ENCODE measurements at regions not wholly inside any gene's neighbourhood (a gene's known extent, or its start where the extent isn't known, plus 50 kb on each side); places are given as distances from the start of the nearest gene placed in this dataset.
"Not testable (repeated sequence)": the region's sequence is repeated elsewhere in the genome, so short reads cannot be mapped to it uniquely, and the experiment has no call there.

DNA sequence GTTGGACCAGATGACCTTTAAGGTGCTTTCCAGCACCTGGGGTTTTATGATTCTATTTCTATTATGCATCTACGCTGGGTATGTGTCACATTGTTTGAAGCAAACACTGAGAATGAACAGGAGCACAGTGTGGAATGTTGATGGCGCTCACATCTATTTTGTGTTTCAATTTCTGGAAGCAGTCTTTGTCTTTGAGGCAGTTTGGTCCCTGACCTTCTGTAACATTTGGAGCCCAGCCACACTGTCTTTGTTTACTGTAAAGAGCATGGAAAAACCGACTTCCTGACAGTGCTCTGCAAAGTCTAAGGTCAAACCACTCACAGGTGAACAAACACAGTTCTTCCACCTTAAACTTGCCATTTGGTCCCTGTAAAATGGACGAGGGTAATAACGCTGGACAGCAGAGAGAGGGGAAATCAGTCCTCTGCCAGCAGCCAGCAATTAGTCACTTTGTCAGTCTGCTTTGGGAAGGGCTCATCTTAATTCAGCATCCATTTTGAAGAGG lies 155.5 kb downstream of the PRL start:
- DNase-seq (ENCODE audit: low read depth in 2 of 2) = no peak

DNA sequence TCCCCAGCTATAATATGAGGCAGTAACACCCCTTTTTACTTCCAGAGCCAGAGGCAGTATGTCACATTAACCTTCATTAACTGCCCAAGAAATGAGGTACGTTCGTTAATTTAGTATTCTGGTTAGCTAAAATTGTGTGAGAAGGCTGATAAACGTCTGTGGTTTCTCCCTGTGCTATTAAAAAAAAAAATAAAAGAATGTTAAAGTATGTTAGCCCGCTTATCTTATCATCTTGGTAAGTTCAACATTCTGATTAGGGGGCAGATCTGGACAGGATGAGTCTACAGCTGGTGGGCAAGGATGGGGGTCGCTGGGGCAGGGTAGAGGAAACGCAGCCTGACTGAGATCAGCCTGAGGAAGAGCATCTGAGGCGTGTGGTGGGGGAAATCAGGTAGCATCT lies 154.0 kb downstream of the PRL start:
- no peak for DNase-seq (ENCODE audit: low read depth in 2 of 2)

DNA sequence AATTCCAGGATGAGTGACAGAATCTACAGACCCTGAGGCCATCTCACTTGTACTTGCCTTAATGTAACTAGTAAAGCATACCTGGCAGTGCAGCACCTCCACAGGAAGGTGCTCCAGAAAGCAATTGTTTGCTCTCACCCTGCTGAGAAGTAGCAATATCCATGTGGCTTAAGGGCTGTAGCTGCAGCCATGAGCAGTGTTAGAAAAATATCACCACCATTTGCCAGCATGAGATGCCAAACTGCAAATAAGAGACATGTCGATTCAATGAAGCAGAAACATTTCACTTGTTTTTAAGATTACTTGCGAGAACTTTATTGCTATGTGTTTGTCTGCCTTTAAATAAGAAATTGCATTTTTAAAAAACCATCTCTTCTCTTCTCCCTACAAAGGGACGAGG lies 151.5 kb downstream of the PRL start:
- no peak for DNase-seq (ENCODE audit: low read depth in 2 of 2)

DNA sequence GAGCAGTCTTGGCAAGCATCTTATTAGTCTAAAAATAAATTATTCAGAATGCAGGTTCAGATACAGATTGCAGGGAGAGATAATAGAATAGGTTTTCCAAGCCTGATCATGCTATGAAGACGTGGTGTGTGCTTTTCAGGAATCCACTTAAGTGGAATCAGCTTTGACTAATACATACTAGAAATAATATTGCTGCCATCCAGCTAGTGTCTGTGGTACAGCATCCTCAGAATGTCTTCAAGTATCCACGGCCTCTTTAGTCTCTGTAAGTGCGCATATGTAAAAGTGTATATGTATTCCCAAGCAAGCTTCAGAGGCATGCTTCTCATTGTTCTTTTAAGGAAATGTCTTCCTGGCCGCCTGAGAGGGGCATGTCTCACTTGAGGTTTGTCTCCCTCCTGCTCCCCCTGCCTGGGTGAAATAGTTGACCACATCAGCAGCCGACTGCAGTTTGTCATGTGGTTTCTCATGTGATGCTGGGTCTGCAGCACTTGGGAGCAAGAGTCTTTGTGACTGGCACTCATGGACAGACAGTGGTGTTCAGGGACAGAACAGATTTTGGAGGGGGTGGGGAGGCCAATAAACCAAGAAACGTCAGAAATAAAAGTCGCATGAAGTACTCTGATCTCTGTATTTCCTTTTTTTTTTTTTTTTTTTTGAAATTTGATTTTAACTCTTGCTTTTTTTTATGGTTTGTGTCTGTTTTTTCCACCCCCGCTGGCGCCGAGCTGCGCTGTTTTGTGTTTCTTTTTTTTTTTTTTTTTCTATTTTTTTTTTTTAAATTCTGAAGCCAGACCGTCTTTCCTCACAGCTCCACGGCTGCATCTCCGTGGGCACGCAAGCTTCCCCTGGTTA lies 150.8 kb downstream of the PRL start:
- DNase-seq (ENCODE audit: low read depth in 2 of 2) = no peak

DNA sequence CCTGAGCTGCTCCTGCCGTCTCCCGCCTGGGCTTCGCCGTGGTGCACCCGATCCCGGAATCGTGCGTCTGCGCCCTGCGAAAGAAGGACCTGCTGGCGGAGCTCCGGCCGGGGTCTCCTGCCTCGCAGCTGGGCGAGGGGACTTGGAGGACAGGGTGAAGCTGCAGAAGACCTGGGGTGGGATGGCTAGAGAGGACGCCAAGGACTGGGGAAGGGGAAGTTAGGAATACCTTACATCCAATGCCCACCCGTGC lies 150.2 kb downstream of the PRL start:
- no peak for DNase-seq (ENCODE audit: low read depth in 2 of 2)

DNA sequence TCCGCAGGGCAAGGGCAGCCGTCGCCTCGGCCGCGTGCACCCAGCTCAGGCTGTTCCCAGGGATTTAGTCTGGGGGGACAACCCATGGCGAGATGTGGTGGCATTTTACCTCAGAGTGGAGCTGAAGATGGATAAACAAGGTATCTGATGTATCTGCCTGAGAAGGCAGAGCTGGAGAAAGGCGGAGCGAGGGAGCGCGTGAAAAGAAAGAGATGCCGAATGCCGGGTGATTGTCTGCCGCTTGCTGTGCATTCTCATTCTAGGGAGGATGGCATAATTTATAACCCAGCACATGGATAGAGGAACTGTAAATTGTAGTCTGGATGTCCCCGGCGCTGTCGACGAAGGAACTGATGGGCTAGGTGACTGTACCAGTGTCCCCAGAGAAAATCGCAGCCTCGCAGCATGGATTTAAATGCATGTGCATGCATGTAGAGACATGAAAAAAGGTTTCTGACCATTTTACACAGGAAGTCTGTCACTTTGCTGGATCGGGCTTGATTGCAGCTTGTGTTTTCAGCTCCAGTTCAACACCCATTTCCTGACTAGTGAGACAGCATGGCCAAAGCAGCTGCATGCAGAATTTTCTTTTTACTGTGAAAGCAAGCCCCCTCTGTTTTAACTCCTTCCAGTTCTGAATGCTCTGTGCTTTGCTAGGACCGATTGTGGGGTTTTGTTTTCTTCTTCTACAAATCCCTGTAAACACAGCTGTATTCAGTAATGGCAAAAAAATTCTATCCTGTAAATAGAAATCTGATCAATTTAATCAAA lies 149.7 kb downstream of the PRL start:
- DNase-seq (ENCODE audit: low read depth in 2 of 2) = no peak

DNA sequence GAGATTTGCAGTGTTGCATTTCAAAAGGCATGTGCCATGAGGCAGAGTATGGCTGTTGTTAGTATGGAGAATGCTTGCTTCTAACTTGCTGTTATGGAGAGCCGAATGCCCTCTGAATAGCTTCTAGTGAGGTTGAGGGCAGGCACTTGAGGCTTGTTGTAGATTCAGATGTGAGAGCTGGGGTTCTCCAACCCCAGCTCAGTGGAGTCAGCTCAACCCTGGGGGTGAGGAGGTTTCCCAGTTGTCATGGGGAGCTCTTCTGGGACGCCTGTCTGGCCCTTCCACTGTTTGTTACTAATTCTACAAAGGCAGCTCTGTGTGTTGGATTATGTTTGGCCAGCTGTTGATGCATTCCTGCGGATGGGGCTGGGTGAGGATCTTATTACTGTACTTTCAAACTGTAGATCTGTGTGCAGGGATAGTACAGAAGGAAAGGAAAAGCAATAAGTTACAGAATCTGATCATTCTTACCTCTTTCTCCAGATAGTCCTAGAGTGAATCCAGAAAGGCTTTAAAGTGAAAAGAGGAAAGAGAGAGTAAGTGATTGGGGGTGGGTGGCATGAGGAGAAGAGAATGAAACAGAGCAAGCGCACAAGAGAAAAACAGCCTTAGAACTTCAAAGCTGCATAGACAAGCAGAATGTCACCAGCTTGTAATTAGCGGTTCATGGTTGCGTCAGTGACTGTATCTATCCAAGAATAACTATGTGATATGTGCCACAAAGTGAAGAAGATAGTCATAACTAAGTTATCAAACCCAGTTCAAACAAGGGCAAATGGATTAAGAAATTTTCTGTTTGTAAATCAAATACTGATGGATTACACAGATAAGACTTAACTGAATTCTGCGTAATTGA lies 148.7 kb downstream of the PRL start:
- no peak for DNase-seq (ENCODE audit: low read depth in 2 of 2)

DNA sequence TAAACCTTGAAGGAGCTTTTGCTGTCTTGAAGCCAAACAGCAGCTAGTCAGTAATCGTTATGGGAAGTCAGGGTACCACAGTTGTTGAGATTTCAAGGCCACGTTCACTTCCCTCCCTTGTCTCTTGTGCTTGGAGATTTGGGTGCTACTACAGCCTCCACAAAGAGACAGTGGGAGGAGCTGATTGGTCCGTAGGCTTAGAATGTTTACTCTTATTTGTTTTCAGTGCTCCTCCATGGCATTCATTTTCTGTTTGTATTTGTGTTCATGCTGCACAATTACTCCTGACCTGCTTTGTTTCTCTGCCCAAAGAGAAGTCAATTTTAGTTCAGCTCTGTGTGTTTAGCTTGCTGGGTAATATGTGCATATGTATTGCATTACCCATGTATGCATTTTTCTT lies 147.7 kb downstream of the PRL start:
- no peak for DNase-seq (ENCODE audit: low read depth in 2 of 2)

DNA sequence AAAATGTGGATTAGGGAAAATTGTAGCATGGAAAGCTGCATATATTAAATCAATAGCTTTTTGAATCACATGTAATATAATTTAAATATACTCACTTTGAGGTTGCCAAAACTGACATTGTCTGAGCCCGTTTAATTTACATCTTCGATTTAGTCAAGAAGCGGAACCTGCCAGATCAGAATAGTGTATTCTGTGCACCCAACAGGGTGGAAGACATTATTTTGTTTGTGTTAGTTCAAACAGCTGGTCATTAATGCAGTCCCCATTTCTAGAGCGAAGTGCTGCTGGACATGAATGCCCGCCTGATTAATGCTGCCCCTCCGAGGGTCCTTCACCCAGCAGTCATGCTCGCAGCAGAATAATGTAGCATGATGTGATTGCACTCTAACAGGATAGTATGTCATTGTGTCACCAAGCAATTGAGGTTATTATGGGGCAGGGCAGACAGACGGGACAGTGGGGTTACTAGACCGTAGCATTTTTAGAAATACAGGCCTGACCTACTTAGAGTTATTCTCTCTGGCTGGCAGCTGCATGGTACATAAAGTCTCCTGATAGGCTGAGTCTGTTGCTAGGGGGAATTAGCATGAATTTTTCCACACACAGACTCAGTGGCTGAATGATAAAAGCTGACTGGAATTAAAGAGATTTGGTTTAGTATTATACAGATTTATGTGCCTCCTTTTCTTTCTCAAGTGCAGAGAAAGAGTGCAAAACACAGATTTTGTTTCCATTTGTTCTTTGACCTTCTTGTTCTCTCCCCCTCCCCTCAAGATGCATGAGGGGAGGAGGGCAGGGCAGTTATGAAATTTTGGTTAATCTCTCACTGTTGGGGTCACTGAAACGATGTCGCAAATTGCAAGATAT lies 147.1 kb downstream of the PRL start:
- no peak for DNase-seq (ENCODE audit: low read depth in 2 of 2)

DNA sequence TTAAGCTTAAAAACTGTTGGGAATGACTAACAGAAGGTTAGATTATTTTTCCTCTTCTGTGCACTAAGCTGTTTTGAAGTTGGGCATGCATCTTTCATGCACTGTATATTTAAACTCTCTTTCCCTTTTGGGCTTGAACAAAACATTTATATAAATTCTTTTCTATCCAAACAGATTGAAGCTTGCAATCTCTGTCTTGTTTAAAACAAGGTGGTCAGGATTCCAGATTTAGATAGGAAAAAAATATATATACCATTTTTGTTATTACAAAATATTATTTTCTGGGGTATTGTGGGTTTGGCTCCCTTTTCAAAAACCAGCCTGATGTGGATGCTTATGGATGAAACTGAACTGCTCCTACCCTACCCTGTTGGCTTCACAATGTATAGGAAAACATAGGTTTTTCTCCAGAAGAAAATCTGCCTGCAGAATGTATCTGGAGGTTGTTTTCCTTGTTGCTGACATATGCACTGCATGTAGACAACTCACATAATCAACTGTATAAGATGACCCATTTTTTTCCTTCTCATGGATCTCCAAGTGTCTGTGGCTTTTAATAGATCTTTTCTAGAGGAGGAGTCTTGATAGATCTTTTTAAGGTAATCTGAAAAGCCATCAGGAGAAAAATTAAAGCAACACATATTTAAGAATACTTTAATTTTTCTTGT lies 146.3 kb downstream of the PRL start:
- no peak for DNase-seq (ENCODE audit: low read depth in 2 of 2)

DNA sequence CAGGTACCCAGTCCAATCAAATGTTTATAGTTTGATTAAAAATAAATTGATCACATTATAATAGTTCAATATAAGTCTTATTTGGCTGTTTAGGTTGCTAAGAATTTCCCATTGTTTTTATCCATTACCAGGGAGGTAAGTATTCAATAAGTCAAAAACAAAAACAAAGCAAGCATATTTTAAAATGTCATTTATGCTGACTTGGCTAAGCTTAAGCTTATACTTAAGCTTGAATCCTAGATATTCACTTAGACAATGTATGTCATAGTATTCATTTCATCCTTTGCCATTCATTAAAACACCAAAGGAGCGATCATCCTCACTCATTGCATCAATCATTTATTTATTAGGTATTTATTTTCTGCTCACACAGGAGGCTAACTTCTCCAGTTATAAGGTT lies 144.9 kb downstream of the PRL start:
- no peak for DNase-seq (ENCODE audit: low read depth in 2 of 2)

DNA sequence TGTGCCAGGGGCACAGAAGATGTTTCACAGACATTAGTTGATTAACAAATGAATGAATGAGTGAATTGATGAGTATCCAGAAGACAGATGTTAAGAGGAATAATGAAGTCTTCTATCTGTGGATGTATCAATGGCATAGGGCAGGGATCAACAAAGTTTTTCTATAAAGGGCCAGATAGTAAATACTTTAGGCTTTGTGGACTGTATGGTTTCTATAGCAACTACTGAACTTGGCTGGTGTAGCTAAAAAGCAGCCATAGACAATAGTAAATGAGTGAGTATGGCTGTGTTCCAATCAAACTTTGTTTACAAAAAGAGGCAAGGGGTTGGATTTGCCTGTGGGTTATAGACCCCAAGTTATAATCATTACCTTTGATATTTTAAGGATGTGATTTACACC lies 144.0 kb downstream of the PRL start:
- no peak for DNase-seq (ENCODE audit: low read depth in 2 of 2)

DNA sequence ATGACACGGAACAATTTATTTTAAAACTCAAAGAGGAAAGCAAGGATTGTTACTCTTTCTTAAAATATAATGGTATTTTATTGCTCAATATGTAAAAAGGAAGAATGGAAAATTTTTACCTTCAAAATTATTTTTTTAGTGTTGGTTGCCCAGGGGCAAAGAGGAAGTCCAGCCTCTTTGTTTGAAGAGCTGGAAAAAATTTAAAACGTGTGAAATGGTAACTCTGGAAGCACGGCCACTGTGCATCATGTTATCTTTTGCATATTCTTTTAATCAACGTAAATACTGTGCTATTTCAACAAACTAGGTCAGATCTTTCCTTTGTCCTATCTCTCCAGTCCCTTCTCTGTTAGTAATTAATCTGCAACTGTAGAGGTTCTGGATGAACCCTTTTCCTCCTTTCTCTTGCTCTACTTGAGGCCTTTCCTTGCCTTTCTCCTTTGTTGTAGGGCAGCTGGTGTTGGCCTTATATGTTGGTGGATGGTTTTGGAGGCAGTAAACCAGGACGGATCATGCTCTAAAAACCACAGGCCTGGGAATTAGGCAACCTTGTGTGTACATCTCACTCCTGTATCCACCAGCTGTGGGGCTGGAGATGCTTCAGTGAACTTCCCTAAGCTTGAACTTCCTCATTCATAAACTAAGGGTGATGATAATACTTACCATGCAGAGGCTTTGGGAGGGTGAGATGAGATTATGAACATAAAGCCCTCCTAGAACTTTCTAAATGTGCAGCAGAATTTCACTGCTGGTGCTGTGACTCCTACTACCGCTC lies 143.3 kb downstream of the PRL start:
- no peak for DNase-seq (ENCODE audit: low read depth in 2 of 2)

DNA sequence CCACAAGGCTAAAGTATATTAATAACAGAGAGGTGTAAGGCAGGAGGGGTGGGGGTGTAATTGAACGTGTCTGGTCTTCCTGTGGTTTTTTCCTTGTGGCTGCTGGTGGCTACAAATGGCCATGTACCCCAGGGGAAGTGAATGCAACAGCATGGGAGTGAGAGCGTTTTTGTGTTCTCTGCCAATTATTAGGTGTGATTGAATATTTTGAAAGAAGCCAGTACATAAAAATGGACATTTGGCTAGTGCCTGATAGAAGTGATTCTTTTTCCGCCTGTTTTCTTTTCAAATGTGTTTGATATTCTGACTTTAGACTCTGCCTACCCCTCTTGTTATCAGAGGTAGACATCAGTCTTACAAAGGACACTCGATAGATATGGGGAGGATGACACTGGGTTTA lies 141.3 kb downstream of the PRL start:
- DNase-seq (ENCODE audit: low read depth in 2 of 2) = no peak

DNA sequence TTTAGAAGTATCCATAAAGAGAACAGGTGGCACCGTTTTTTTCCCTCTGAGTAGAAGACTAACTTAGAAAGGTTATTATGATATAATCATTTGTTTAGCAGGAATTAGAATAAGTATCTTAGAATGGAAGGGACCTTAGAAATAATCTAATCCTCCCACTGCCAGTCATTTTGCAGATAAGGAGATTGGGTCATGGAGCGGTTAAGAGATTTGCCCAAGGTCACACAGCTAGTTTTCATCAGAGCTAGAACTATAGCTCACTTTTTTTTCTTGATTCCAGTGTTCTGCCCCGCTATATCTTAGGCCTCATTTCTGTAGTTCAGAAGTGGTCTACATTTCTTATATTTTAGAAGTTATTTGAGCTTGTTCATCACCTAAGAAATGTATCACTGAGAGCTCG lies 139.6 kb downstream of the PRL start:
- DNase-seq (ENCODE audit: low read depth in 2 of 2) = no peak

DNA sequence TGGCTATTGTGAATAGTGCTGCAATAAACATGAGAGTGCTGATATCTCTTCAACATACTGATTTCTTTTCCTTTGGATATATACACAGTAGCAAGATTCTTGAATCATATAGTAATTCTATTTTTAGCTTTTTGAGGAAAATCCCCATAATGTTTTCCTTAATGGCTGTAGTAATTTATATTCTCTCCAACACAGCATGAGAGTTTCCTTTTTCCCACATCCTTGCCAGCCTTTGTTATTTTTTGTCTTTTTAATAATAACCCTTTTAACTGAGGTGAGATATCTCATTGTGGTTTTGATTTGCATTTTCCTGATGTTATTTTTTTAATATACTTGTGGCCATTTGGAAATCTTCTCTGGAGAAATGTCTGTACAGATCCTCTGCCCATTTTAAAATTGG lies 132.6 kb downstream of the PRL start:
- no peak for DNase-seq (ENCODE audit: low read depth in 2 of 2)

DNA sequence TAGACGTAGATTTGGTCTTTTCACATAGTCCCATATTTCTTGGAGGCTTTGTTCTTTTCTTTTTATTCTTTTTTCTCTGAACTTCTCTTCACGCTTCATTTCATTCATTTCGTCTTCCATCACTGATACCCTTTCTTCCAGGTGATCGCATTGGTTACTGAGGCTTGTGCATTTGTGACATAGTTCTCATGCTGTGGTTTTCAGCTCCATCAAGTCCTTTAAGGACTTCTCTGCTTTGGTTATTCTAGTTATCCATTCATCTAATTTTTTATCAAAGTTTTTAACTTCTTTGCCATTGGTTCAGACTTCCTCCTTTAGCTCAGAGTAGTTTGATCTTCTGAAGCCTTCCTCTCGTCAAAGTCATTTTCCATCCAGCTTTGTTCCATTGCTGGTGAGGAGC lies 125.8 kb downstream of the PRL start:
- DNase-seq (ENCODE audit: low read depth in 2 of 2) = not testable (repeated sequence)

DNA sequence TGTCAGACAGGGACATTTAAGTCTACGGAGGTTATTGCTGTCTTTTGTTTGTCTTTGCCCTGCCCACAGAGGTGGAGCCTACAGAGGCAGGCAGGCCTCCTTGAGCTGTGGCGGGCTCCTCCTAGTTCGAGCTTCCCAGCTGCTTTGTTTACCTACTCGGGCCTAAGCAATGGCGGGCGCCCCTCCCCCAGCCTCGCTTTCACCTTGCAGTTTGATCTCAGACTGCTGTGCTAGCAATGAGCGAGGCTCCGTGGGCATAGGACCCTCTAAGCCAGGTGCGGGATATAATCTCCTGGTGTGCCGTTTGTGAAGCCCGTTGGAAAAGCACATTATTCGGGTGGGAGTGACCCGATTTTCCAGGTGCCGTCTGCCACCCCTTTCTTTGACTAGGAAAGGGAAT lies 125.0 kb downstream of the PRL start:
- not testable (repeated sequence) for DNase-seq (ENCODE audit: low read depth in 2 of 2)

DNA sequence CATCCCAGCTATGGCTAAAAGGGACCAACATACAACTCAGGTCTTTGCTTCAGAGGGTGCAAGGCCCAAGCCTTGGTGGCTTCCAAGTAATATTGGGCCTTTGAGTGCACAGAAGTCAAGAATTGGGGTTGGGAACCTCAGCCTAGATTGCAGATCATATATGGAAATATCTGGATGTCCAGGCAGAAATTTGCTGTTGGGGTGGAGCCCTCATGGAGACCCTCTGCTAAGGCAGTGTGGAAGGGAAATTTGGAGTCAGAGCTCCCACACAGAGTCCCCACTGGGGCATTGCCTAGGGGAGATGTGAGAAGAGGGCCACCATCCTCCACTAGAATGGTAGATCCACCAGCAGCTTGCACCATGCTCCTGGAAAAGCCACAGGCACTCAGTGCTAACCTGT lies 123.5 kb downstream of the PRL start:
- DNase-seq (ENCODE audit: low read depth in 2 of 2) = no peak

DNA sequence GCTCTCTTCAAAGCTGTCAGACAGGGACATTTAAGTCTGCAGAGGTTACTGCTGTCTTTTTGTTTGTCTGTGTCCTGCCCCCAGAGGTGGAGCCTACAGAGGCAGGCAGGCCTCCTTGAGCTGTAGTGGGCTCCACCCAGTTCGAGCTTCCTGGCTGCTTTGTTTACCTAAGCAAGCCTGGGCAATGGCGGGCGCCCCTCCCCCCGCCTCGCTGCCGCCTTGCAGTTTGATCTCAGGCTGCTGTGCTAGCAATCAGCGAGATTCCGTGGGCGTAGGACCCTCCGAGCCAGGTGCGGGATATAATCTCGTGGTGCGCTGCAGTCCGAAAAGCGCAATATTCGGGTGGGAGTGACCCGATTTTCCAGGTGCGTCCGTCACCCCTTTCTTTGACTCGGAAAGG lies 116.6 kb downstream of the PRL start:
- not testable (repeated sequence) for DNase-seq (ENCODE audit: low read depth in 2 of 2)
